Esophagus muscularis mucosa (tissue), 4 donors: ENCODE measurements at regions not wholly inside any gene's neighbourhood (a gene's known extent, or its start where the extent isn't known, plus 50 kb on each side); places are given as distances from the start of the nearest gene placed in this dataset.

Experiments used
- DNase-seq: peaks from one replicate; pipeline ENCODE4 v3.0.0-alpha.2; 2017; ENCODE audit errors: extremely low spot score
- H3K27ac ChIP-seq, 4 donors: fragments of 200-600 bp; sonication (generic); replicated peaks in 1 of 4; 1 replicate in 3 of 4; 2 replicates in 1 of 4; pipeline ENCODE4 v1.5.1; 2016 to 2019; ENCODE audit warnings: mild to moderate bottlenecking in 1 of 4
- H3K27me3 ChIP-seq, 4 donors: fragments of 200-600 bp; sonication (generic); one replicate each; pipeline versions ENCODE4 v1.5.1 to v1.6.0; 2016 to 2019
- H3K36me3 ChIP-seq, 4 donors: fragments of 200-600 bp; sonication (generic); one replicate each; pipeline ENCODE4 v1.5.1; 2016 to 2019
- H3K4me1 ChIP-seq, 4 donors: fragments of 200-600 bp; sonication (generic); one replicate each; pipeline ENCODE4 v1.5.1; 2016 to 2019
- H3K4me3 ChIP-seq, 4 donors: fragments of 200-600 bp; sonication (generic); 1 replicate in 2 of 4; 2 replicates in 2 of 4; pipeline ENCODE4 v1.5.1; 2016 to 2019; ENCODE audit warnings: mild to moderate bottlenecking in 4 of 4, moderate library complexity in 1 of 4
- H3K9me3 ChIP-seq, 4 donors: fragments of 200-600 bp; sonication (generic); 1 replicate in 3 of 4; 2 replicates in 1 of 4; pipeline ENCODE4 v1.5.1; 2016 to 2019
- EP300 ChIP-seq: sonication (generic); formaldehyde crosslinking; IDR thresholded peaks from one replicate; pipeline ENCODE4 v1.6.1; 2017; ENCODE audit warnings: antibody characterized with exemption
- POLR2A ChIP-seq: fragments of 450-650 bp; IDR thresholded peaks from one replicate; pipeline ENCODE4 v1.6.1; 2017; ENCODE audit warnings: antibody characterized with exemption, moderate library complexity, mild to moderate bottlenecking, low read depth
- POLR2AphosphoS5 ChIP-seq, 2 donors: sonication (generic); formaldehyde crosslinking; IDR thresholded peaks; one replicate each; pipeline ENCODE4 v1.6.1; 2017; ENCODE audit warnings: antibody characterized with exemption in 2 of 2
- WGBS: methylation state at CpG from one replicate; pipeline ENCODE4 v1.1.5; 2018; 5-methylcytosine and 5-hydroxymethylcytosine counted together
- intact Hi-C: fragments of 100-400 bp; cut with DNase I; formaldehyde crosslinking; loops from one replicate; pipeline ENCODE4 v1.15.1; 2023
- TF ChIP-seq, protein P1 (sequence below), 3 experiments: fragments of 200-600 bp in 2 of 3; fragments of 450-650 bp in 1 of 3; sonication (generic) in 2 of 3; IDR thresholded peaks; one replicate each; pipeline ENCODE4 v1.5.1; 2017 to 2019; ENCODE audit warnings: antibody characterized with exemption in 3 of 3, mild to moderate bottlenecking in 2 of 3, moderate library complexity in 1 of 3

DNA sequence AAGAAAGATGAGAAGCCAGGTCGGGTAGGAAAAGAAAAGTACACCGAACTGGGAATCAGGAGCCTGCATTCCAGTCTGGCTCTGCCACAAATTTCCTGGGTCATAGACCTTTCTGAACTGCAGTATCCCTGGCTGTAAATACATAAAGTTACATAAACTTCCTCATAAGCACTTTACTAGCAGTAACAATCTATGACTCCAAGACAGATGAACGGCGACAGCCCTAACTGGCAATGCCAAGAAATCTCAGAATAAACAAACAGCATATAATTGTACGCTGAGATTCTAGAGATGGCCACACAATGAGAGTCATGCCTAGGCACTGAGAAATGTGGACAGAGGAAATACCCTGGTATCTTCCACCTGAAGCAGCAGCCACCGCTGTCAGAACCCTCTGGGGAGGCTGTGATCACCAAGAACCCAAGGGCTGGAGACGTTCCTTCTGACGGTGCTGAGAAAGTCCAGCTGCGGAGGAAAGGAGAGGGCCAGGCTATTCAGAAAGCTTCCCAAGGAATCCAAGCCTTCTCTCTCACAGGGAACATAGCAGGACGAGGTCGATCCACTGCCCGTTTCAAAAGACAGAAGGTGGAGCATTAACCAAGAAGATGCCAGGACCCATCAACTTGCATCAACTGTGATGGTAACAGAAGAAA lies 89.3 kb upstream of the SLC66A3 start:
- H3K36me3 ChIP-seq, result no peaks in the 10 kb centered on the region
- WGBS, result 44% methylated on average over 12 of the region's 12 CpGs
- peaks cover 0 to 11% (median 6%) of the 10 kb centered on the region in 4 donors for H3K9me3 ChIP-seq
- TF ChIP-seq POLR2A (no peak), POLR2AphosphoS5 (IDR thresholded peaks at IDR 0.05) (no peak), EP300 (no peak)
- TF ChIP-seq, protein P1, sequence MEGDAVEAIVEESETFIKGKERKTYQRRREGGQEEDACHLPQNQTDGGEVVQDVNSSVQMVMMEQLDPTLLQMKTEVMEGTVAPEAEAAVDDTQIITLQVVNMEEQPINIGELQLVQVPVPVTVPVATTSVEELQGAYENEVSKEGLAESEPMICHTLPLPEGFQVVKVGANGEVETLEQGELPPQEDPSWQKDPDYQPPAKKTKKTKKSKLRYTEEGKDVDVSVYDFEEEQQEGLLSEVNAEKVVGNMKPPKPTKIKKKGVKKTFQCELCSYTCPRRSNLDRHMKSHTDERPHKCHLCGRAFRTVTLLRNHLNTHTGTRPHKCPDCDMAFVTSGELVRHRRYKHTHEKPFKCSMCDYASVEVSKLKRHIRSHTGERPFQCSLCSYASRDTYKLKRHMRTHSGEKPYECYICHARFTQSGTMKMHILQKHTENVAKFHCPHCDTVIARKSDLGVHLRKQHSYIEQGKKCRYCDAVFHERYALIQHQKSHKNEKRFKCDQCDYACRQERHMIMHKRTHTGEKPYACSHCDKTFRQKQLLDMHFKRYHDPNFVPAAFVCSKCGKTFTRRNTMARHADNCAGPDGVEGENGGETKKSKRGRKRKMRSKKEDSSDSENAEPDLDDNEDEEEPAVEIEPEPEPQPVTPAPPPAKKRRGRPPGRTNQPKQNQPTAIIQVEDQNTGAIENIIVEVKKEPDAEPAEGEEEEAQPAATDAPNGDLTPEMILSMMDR (IDR thresholded peaks at IDR 0.05), result no peak
- DNase-seq, result peak; percentile 57
- intact Hi-C loops, result no loop called here
- no peak overlapping the region for H3K27ac ChIP-seq
- H3K4me3 ChIP-seq, result no peak overlapping the region
- H3K27me3 ChIP-seq, result peaks cover 0 to 49% (median 2%) of the 10 kb centered on the region in 4 donors
- H3K4me1 ChIP-seq, result no peaks in the 10 kb centered on the region

DNA sequence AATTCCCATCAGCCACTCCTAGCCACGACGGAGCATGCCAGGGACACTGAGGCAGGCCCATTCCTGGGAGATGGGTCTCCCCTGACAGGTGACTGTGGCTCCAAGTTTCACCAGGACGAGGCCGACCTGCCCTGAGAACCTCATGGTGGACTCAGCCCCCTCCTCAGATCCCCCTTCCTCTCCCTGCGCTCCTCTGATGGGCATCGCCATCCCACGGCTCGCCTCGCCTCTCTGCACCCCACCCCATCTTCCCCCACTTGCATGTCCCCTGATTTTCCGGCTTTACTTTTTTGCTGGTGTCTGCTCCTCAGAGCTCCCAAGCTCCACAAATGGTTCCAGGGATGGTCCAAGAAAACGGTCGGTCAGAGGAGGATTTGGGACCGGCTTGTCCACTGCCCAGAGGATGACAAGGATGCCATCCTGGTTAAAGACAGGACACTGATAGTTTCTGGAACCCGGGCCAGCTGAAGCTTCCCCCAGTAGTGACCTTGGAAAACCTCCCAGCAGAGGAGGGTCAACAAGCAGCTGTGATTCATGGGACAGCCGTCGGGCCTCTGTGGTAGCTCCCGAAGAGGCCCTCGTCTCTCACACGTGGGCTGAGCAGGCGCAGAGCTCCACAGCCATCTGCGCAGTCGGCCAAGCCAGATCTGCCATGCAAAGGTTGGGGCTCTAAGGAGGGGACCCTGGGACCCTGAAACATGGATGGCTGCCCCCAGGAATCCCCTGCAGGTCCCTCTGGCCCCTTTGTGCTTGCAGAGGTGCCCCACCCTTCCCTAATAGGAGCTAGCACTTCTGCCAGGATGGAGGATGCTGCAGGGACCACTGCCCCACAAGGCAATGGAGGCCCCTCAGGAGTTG lies 87.8 kb upstream of the SLC66A3 start:
- TF ChIP-seq POLR2AphosphoS5 (IDR thresholded peaks at IDR 0.05), result no peak
- TF ChIP-seq EP300, result no peak
- TF ChIP-seq POLR2A, result no peak
- TF ChIP-seq, protein P1 (IDR thresholded peaks at IDR 0.05), result no peak
- H3K9me3 ChIP-seq, result peaks cover 0 to under 1% (median 0%) of the 10 kb centered on the region in 4 donors
- H3K27me3 ChIP-seq, result peaks cover 0 to 56% (median 2%) of the 10 kb centered on the region in 4 donors
- no peak overlapping the region for H3K4me3 ChIP-seq
- peak; percentile 77 for DNase-seq
- no peak overlapping the region for H3K27ac ChIP-seq
- no peaks in the 10 kb centered on the region for H3K4me1 ChIP-seq
- intact Hi-C loops, result no loop called here
- H3K36me3 ChIP-seq, result no peaks in the 10 kb centered on the region
- WGBS, result 86% methylated on average over 14 of the region's 22 CpGs

DNA sequence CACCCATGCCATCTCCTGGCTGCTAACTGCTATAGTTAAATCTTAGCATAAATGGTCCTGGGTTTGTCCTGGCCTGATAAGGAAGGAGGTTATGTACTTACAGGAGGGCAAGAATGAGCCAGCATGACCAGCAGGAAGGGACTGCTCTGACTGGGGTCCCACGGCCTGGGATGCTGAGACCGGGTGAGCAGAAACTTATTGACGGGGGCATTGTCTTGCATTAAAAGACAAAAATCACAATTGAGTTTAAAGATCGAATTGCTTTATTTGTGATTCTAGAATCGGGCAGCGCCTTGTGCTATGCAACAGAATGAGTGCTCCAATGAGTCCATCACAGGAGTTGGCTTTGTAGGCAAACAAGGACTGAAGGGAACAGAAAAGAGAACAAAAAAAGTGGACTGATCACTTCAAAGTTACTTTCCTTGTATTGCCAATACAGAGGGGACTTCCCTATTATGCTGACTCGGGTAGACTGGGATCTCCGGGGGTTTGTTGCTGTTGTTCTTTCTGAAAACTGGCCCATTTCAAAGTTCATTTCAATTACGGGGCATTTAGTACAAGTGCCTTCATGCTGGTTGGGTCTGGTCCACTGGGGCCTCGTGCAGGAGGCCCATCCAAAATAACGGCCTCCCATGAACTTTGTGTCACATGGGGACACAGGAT lies 87.1 kb upstream of the SLC66A3 start:
- WGBS, result 87% methylated on average over 11 of the region's 11 CpGs
- no peak overlapping the region for H3K27ac ChIP-seq
- H3K27me3 ChIP-seq, result peaks cover 0 to 61% (median 2%) of the 10 kb centered on the region in 4 donors
- TF ChIP-seq POLR2AphosphoS5 (IDR thresholded peaks at IDR 0.05) (no peak), EP300 (no peak), POLR2A (no peak)
- TF ChIP-seq, protein P1 (IDR thresholded peaks at IDR 0.05), result no peak
- H3K4me1 ChIP-seq, result no peaks in the 10 kb centered on the region
- no peak overlapping the region for H3K4me3 ChIP-seq
- H3K36me3 ChIP-seq, result no peaks in the 10 kb centered on the region
- DNase-seq, result peak; percentile 50
- no peaks in the 10 kb centered on the region for H3K9me3 ChIP-seq
- intact Hi-C loops, result no loop called here

DNA sequence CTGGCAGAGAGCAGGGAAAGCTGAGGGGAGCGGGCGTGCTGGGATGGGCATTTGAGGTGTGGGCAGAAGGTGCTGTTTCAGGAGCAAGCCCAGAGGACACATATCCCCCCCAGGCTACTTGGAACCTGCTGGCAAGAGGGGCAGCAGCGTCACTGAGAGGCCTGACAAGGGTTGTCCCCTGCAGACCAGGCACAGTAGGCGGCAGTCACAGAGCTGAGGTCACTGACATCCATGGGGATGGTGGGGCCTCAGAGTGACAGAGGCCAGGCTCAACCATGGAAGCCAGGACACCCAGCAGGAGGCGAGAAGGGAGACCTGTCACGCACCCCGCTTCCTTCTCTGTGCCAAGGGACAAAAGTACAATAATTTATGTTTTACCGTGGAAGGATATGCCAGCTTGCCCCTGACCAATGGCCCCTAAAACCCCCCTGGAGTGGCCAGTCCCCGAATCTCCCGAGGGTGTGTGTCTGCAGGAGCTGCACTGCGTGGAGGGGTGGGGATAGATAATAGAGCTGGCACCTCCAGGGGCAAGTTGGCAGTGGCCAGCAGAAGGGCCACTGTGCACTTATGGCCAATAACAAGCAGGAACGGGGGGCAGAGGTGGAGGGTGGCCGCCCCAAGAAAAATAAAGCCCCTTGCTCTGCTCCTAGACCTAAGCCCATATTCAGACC lies 86.3 kb upstream of the SLC66A3 start:
- 97% methylated on average over 10 of the region's 13 CpGs for WGBS
- no peak overlapping the region for H3K27ac ChIP-seq

More for the DNA sequence above, 86.3 kb upstream of the SLC66A3 start:
- DNase-seq, result peak; percentile 70
- Histone ChIP-seq H3K9me3 (no peaks in the 10 kb centered on the region), H3K4me1 (no peaks in the 10 kb centered on the region), H3K4me3 (no peak overlapping the region), H3K36me3 (no peaks in the 10 kb centered on the region), H3K27me3 (peaks cover 0 to 68% (median 2%) of the 10 kb centered on the region in 4 donors)
- intact Hi-C loops, result no loop called here
- TF ChIP-seq, protein P1 (IDR thresholded peaks at IDR 0.05), result no peak
- TF ChIP-seq POLR2A (no peak), EP300 (no peak), POLR2AphosphoS5 (IDR thresholded peaks at IDR 0.05) (no peak)
